GM23248 (cell line): ENCODE measurements at regions not wholly inside any gene's neighbourhood (a gene's known extent, or its start where the extent isn't known, plus 50 kb on each side); places are given as distances from the start of the nearest gene placed in this dataset.
A peak's percentile ranks its signal among the peaks of the same experiment; 100 is the strongest.

Experiments used
- DNase-seq: peaks from one replicate; pipeline ENCODE4 v3.0.0-alpha.2; 2015
- H2AFZ ChIP-seq: fragments of 200-600 bp; sonication (generic); 2 replicates; pipeline ENCODE4 v1.6.1; 2016; ENCODE audit warnings: antibody characterized with exemption
- H3F3A ChIP-seq: fragments of 200-600 bp; sonication (generic); 2 replicates; pipeline ENCODE4 v1.6.1; 2016; ENCODE audit warnings: mild to moderate bottlenecking, antibody characterized with exemption, mixed run types; ENCODE audit not compliant: insufficient read depth
- H3K27ac ChIP-seq: fragments of 200-600 bp; sonication (generic); 2 replicates; pipeline ENCODE4 v1.5.1; 2016; ENCODE audit warnings: mild to moderate bottlenecking
- H3K27me3 ChIP-seq: fragments of 200-600 bp; sonication (generic); replicated peaks from 2 replicates; pipeline ENCODE4 v1.6.1; 2016; ENCODE audit warnings: mild to moderate bottlenecking; ENCODE audit not compliant: insufficient read depth
- H3K36me3 ChIP-seq: fragments of 200-600 bp; sonication (generic); 2 replicates; pipeline ENCODE4 v1.6.1; 2016; ENCODE audit warnings: low read depth, mild to moderate bottlenecking
- H3K4me1 ChIP-seq: fragments of 200-600 bp; sonication (generic); 2 replicates; pipeline ENCODE4 v1.6.1; 2016; ENCODE audit warnings: mild to moderate bottlenecking; ENCODE audit not compliant: insufficient read depth
- H3K4me2 ChIP-seq: fragments of 200-600 bp; sonication (generic); one replicate; pipeline ENCODE4 v1.6.1; 2016; ENCODE audit warnings: mild to moderate bottlenecking; ENCODE audit not compliant: unreplicated experiment
- H3K4me3 ChIP-seq: fragments of 200-600 bp; sonication (generic); 2 replicates; pipeline ENCODE4 v1.5.1; 2016; ENCODE audit warnings: mild to moderate bottlenecking
- H3K79me2 ChIP-seq: fragments of 200-600 bp; sonication (generic); 2 replicates; pipeline ENCODE4 v1.6.1; 2016; ENCODE audit warnings: mild to moderate bottlenecking; ENCODE audit not compliant: insufficient read depth
- H3K9ac ChIP-seq: fragments of 200-600 bp; sonication (generic); 2 replicates; pipeline ENCODE4 v1.6.1; 2016; ENCODE audit warnings: mild to moderate bottlenecking
- H3K9me2 ChIP-seq: fragments of 200-600 bp; sonication (generic); 2 replicates; pipeline ENCODE4 v1.6.1; 2016; ENCODE audit warnings: mixed run types, mild to moderate bottlenecking, moderate library complexity; ENCODE audit not compliant: insufficient read depth
- H3K9me3 ChIP-seq: fragments of 200-600 bp; sonication (generic); one replicate; pipeline ENCODE4 v1.6.1; 2017; ENCODE audit warnings: low read depth
- H4K20me1 ChIP-seq: fragments of 200-600 bp; sonication (generic); 2 replicates; pipeline ENCODE4 v1.6.0; 2016; ENCODE audit not compliant: insufficient read depth
- EZH2 ChIP-seq: fragments of 200-600 bp; sonication (generic); IDR thresholded peaks from 2 replicates; pipeline ENCODE4 v1.6.1; 2018; ENCODE audit warnings: antibody characterized with exemption, mild to moderate bottlenecking; ENCODE audit not compliant: insufficient read depth, poor library complexity, severe bottlenecking
- EZH2phosphoT487 ChIP-seq: fragments of 200-600 bp; sonication (generic); IDR thresholded peaks from 2 replicates; pipeline ENCODE4 v1.6.1; 2018; ENCODE audit warnings: antibody characterized with exemption, moderate library complexity, mild to moderate bottlenecking, low read depth; ENCODE audit not compliant: insufficient read depth
- WGBS, 2 experiments: methylation state at CpG; one replicate each; pipeline ENCODE4 v1.1.6; 2015 to 2017; ENCODE audit warnings: low lambda C conversion rate in 2 of 2, low coverage in 1 of 2; ENCODE audit errors: missing lambda C conversion rate in 2 of 2; 5-methylcytosine and 5-hydroxymethylcytosine counted together
- in situ Hi-C: fragments of 300-500 bp; cut with MboI; formaldehyde crosslinking; loops from 2 replicates; pipeline ENCODE4 v1.15.0; 2020

GRCh38 chrX:14357314-14357713 lies 172.0 kb upstream of the GLRA2 start:
- no peak overlapping the region for H3K4me3 ChIP-seq
- H3K36me3 ChIP-seq: no peaks in the 10 kb centered on the region
- peaks cover 41% of the 10 kb centered on the region for H3K4me1 ChIP-seq
- H3F3A ChIP-seq: peaks cover 32% of the 10 kb centered on the region
- H3K4me2 ChIP-seq: no peak overlapping the region
- peak; percentile 36 for DNase-seq
- in situ Hi-C loops: no loop called here
- no peaks in the 10 kb centered on the region for H3K9me3 ChIP-seq
- no peaks in the 10 kb centered on the region for H3K79me2 ChIP-seq
- H3K27me3 ChIP-seq: no peaks in the 10 kb centered on the region
- H3K9me2 ChIP-seq: no peaks in the 10 kb centered on the region
- no peak overlapping the region for H2AFZ ChIP-seq
- H4K20me1 ChIP-seq: no peaks in the 10 kb centered on the region
- peak overlapping the region; percentile 33; the same call in 1 of the 2 replicates for H3K27ac ChIP-seq
- no peak overlapping the region for H3K9ac ChIP-seq
- no peak for TF ChIP-seq EZH2phosphoT487
- no peak for TF ChIP-seq EZH2

DNA sequence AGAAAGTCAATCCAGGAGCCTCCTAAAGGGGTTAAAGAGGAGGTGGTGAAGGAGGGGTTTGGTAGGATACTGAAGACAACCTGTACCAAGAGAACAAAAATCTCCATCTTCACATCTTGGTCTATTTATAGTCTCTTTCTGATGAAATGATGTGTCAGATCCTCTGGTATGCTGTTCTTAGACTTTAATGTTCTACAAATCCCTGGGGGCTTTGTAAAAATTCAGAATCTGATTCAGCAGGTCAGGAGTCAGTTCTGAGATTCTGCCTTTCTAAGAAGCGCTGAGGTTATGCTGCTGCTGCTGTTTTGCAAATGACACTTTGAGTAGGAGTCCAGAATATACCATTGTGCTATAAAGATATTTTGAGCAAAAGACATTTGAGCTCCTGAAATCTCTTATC lies 172.9 kb upstream of the GLRA2 start:
- 33 to 41% methylated on average over 1 of the region's 1 CpG for WGBS, 2 experiments
- peak overlapping the region; percentile 28 for H3K4me2 ChIP-seq
- peaks cover 32% of the 10 kb centered on the region for H3F3A ChIP-seq
- no peaks in the 10 kb centered on the region for H3K79me2 ChIP-seq
- no peaks in the 10 kb centered on the region for H4K20me1 ChIP-seq
- peaks cover 40% of the 10 kb centered on the region for H3K4me1 ChIP-seq
- H2AFZ ChIP-seq: no peak overlapping the region
- no peak overlapping the region for H3K9ac ChIP-seq
- H3K4me3 ChIP-seq: no peak overlapping the region
- H3K9me2 ChIP-seq: no peaks in the 10 kb centered on the region
- peak overlapping the region; percentile 33 for H3K27ac ChIP-seq
- TF ChIP-seq EZH2phosphoT487 (no peak), EZH2 (no peak)
- in situ Hi-C loops: no loop called here
- H3K9me3 ChIP-seq: no peaks in the 10 kb centered on the region
- H3K36me3 ChIP-seq: no peaks in the 10 kb centered on the region
- H3K27me3 ChIP-seq: no peaks in the 10 kb centered on the region
- peak; percentile 81 for DNase-seq

- H3K9ac ChIP-seq: no peak overlapping the region
- peaks cover 40% of the 10 kb centered on the region for H3K4me1 ChIP-seq
- in situ Hi-C loops: no loop called here
- TF ChIP-seq EZH2 (no peak), EZH2phosphoT487 (no peak)
- H3K79me2 ChIP-seq: no peaks in the 10 kb centered on the region
- H3K27me3 ChIP-seq: no peaks in the 10 kb centered on the region
- DNase-seq: no peak
- H3K27ac ChIP-seq: peak overlapping the region; percentile 30; the same call in 1 of the 2 replicates
- no peaks in the 10 kb centered on the region for H3K9me2 ChIP-seq
- peaks cover 32% of the 10 kb centered on the region for H3F3A ChIP-seq
- H3K4me3 ChIP-seq: no peak overlapping the region
- H3K4me2 ChIP-seq: no peak overlapping the region
- H3K36me3 ChIP-seq: no peaks in the 10 kb centered on the region
- no peaks in the 10 kb centered on the region for H3K9me3 ChIP-seq
- H2AFZ ChIP-seq: no peak overlapping the region
- H4K20me1 ChIP-seq: no peaks in the 10 kb centered on the region
These were observed 173.8 kb upstream of the GLRA2 start for GRCh38 chrX:14355556-14355955.

DNA sequence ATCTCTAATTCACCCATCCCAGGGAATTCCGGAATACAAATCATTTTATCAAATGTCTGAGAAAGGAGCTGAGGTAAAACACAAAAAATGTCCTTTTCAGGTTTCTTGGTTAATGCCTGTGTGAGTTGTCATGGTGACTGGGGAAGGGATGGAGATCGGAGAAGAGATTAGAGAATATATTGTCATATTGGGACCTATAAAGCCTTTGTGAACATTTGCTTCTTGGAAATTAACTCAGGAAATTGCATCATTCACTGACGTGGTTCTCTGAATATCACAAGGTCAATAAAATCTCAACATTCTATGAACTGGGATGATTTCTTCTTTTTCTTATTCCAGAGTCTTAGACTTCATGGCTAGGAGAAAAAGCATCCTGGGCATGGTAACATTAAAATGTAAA lies 174.8 kb upstream of the GLRA2 start:
- TF ChIP-seq EZH2phosphoT487: no peak
- TF ChIP-seq EZH2: no peak
- Histone ChIP-seq H4K20me1 (no peaks in the 10 kb centered on the region), H2AFZ (no peak overlapping the region), H3K79me2 (no peaks in the 10 kb centered on the region), H3K4me3 (no peak overlapping the region), H3K27me3 (no peaks in the 10 kb centered on the region), H3K36me3 (no peaks in the 10 kb centered on the region), H3K9me2 (no peaks in the 10 kb centered on the region), H3F3A (peaks cover 32% of the 10 kb centered on the region), H3K27ac (peak overlapping the region; percentile 30; the same call in 1 of the 2 replicates), H3K9ac (no peak overlapping the region), H3K4me2 (no peak overlapping the region), H3K4me1 (peaks cover 40% of the 10 kb centered on the region), H3K9me3 (no peaks in the 10 kb centered on the region)
- in situ Hi-C loops: no loop called here
- peak; percentile 42 for DNase-seq
- WGBS, 2 experiments: 24 to 31% methylated on average over 3 of the region's 3 CpGs

GRCh38 chrX:14352511-14352910 lies 176.8 kb upstream of the GLRA2 start:
- no peak overlapping the region for H3K9ac ChIP-seq
- TF ChIP-seq EZH2phosphoT487 (no peak), EZH2 (no peak)
- H3K4me1 ChIP-seq: peaks cover 38% of the 10 kb centered on the region
- H3K9me2 ChIP-seq: no peaks in the 10 kb centered on the region
- no peak overlapping the region for H2AFZ ChIP-seq
- H3K4me2 ChIP-seq: no peak overlapping the region
- 14 to 21% methylated on average over 1 of the region's 1 CpG for WGBS, 2 experiments
- H3K4me3 ChIP-seq: no peak overlapping the region
- H3K36me3 ChIP-seq: no peaks in the 10 kb centered on the region
- H3K27me3 ChIP-seq: no peaks in the 10 kb centered on the region
- in situ Hi-C loops: no loop called here
- no peaks in the 10 kb centered on the region for H3K9me3 ChIP-seq
- peaks cover 31% of the 10 kb centered on the region for H3F3A ChIP-seq
- DNase-seq: peak; percentile 53
- no peaks in the 10 kb centered on the region for H3K79me2 ChIP-seq
- H4K20me1 ChIP-seq: no peaks in the 10 kb centered on the region
- no peak overlapping the region for H3K27ac ChIP-seq
